Naive thymus-derived CD8-positive, alpha-beta T cell (primary cell): ENCODE measurements at regions not wholly inside any gene's neighbourhood (a gene's known extent, or its start where the extent isn't known, plus 50 kb on each side); places are given as distances from the start of the nearest gene placed in this dataset.

Experiments
- ATAC-seq, 2 donors: fragments of 150-1000 bp; cut with Tn5 transposase in 1 of 2; sonication (Bioruptor Pico), chemical (Tn5 transposase) in 1 of 2; 1 replicate in 1 of 2; 2 replicates in 1 of 2; pipeline ENCODE4 v1.10.0; 2021; ENCODE audit warnings: mild to moderate bottlenecking in 2 of 2, moderate library complexity in 2 of 2
- POLR2A ChIA-PET: fragments of 350-600 bp; sonication (Branson Sonifier 250); formaldehyde crosslinking; loops from one replicate; lab custom pipeline; 2021; ENCODE audit warnings: antibody characterized with exemption; lab: Charles Lee
- DNase-seq, 10 donors: peaks; one replicate each; pipeline versions ENCODE4 v3.0.0 to v3.0.0-alpha.2; 2020 to 2022
- H3K27ac Mint-ChIP-seq, 10 donors: one replicate each; pipeline ENCODE4 v1.8.0; 2020 to 2022; ENCODE audit warnings: mild to moderate bottlenecking in 10 of 10, mixed read lengths in 10 of 10, moderate library complexity in 4 of 10, inconsistent platforms in 1 of 10
- H3K27me3 Mint-ChIP-seq, 5 donors: one replicate each; pipeline ENCODE4 v1.8.0; 2021 to 2022; ENCODE audit warnings: mixed read lengths in 5 of 5
- H3K36me3 Mint-ChIP-seq, 3 donors: one replicate each; pipeline ENCODE4 v1.8.0; 2020 to 2022; ENCODE audit warnings: mixed read lengths in 3 of 3, mild to moderate bottlenecking in 2 of 3, inconsistent platforms in 1 of 3
- H3K4me1 Mint-ChIP-seq, 4 donors: one replicate each; pipeline ENCODE4 v1.8.0; 2021 to 2022; ENCODE audit warnings: mixed read lengths in 4 of 4
- H3K4me3 Mint-ChIP-seq, 10 donors: one replicate each; pipeline ENCODE4 v1.8.0; 2020 to 2022; ENCODE audit warnings: mild to moderate bottlenecking in 10 of 10, mixed read lengths in 10 of 10, moderate library complexity in 6 of 10, inconsistent platforms in 1 of 10
- H3K9me3 Mint-ChIP-seq, 9 donors: one replicate each; pipeline ENCODE4 v1.8.0; 2020 to 2022; ENCODE audit warnings: mixed read lengths in 9 of 9, mild to moderate bottlenecking in 3 of 9, inconsistent platforms in 1 of 9, moderate library complexity in 1 of 9

GRCh38 chr10:108592956-108593355 lies 1330.4 kb downstream of the XPNPEP1 start:
- Mint-ChIP-seq H3K9me3 (peaks cover 0 to 18% (median 2%) of the 10 kb centered on the region in 9 donors), H3K36me3 (no peaks in the 10 kb centered on the region), H3K4me1 (no peaks in the 10 kb centered on the region), H3K27me3 (peaks cover 0 to 3% (median 0%) of the 10 kb centered on the region in 5 donors), H3K4me3 (no peak overlapping the region), H3K27ac (no peak overlapping the region)
- POLR2A ChIA-PET: no interaction called here
- DNase-seq: no peak
- no peak for ATAC-seq

- H3K36me3 Mint-ChIP-seq: no peaks in the 10 kb centered on the region
- no peak for ATAC-seq
Observed at GRCh38 chr10:108591417-108591816, 1331.9 kb downstream of the XPNPEP1 start.

GRCh38 chr10:108586424-108586823 lies 1336.9 kb downstream of the XPNPEP1 start:
- ATAC-seq: no peak
- Mint-ChIP-seq H3K4me3 (no peak overlapping the region), H3K36me3 (no peaks in the 10 kb centered on the region), H3K27ac (no peak overlapping the region), H3K9me3 (peaks cover 0 to 19% (median 5%) of the 10 kb centered on the region in 9 donors), H3K4me1 (no peaks in the 10 kb centered on the region), H3K27me3 (peaks cover 0 to 3% (median 0%) of the 10 kb centered on the region in 5 donors)
- POLR2A ChIA-PET: no interaction called here
- DNase-seq: no peak

More at GRCh38 chr10:108591417-108591816, 1331.9 kb downstream of the XPNPEP1 start:
- H3K9me3 Mint-ChIP-seq: peaks cover 0 to 19% (median 4%) of the 10 kb centered on the region in 9 donors
- POLR2A ChIA-PET: no interaction called here
- H3K27me3 Mint-ChIP-seq: peaks cover 0 to 3% (median 0%) of the 10 kb centered on the region in 5 donors
- H3K27ac Mint-ChIP-seq: no peak overlapping the region
- H3K4me1 Mint-ChIP-seq: no peaks in the 10 kb centered on the region
- no peak for DNase-seq
- H3K4me3 Mint-ChIP-seq: no peak overlapping the region

- DNase-seq (no peak), ATAC-seq (no peak)
- Mint-ChIP-seq H3K36me3 (no peaks in the 10 kb centered on the region), H3K27me3 (peaks cover 0 to 1% (median 0%) of the 10 kb centered on the region in 5 donors), H3K9me3 (peaks cover 0 to 26% (median 6%) of the 10 kb centered on the region in 9 donors), H3K27ac (no peak overlapping the region), H3K4me3 (no peak overlapping the region), H3K4me1 (no peaks in the 10 kb centered on the region)
- POLR2A ChIA-PET: no interaction called here
Observed at GRCh38 chr10:108583877-108584276, 1339.4 kb downstream of the XPNPEP1 start.

GRCh38 chr10:108582888-108583287 lies 1340.4 kb downstream of the XPNPEP1 start:
- DNase-seq: no peak
- Mint-ChIP-seq H3K4me3 (no peak overlapping the region), H3K27me3 (no peaks in the 10 kb centered on the region)

GRCh38 chr10:108582387-108582786 lies 1340.9 kb downstream of the XPNPEP1 start:
- Mint-ChIP-seq H3K4me3 (no peak overlapping the region), H3K36me3 (no peaks in the 10 kb centered on the region), H3K9me3 (peaks cover 0 to 26% (median 3%) of the 10 kb centered on the region in 9 donors), H3K27ac (no peak overlapping the region), H3K27me3 (no peaks in the 10 kb centered on the region), H3K4me1 (no peaks in the 10 kb centered on the region)
- POLR2A ChIA-PET: no interaction called here
- DNase-seq (no peak), ATAC-seq (no peak)

More at GRCh38 chr10:108582888-108583287, 1340.4 kb downstream of the XPNPEP1 start:
- ATAC-seq: no peak
- no peak overlapping the region for H3K27ac Mint-ChIP-seq
- peaks cover 0 to 26% (median 3%) of the 10 kb centered on the region in 9 donors for H3K9me3 Mint-ChIP-seq
- no peaks in the 10 kb centered on the region for H3K36me3 Mint-ChIP-seq
- H3K4me1 Mint-ChIP-seq: no peaks in the 10 kb centered on the region
- POLR2A ChIA-PET: no interaction called here

- Mint-ChIP-seq H3K27me3 (no peaks in the 10 kb centered on the region), H3K36me3 (no peaks in the 10 kb centered on the region), H3K4me1 (no peaks in the 10 kb centered on the region), H3K27ac (no peak overlapping the region), H3K4me3 (no peak overlapping the region), H3K9me3 (peaks cover 0 to 26% (median 2%) of the 10 kb centered on the region in 9 donors)
- ATAC-seq: no peak
- POLR2A ChIA-PET: no interaction called here
- no peak for DNase-seq
Observed at GRCh38 chr10:108578258-108578657, 1345.1 kb downstream of the XPNPEP1 start.

GRCh38 chr10:108574233-108574632 lies 1349.1 kb downstream of the XPNPEP1 start:
- H3K4me1 Mint-ChIP-seq: no peaks in the 10 kb centered on the region
- DNase-seq: no peak
- no peaks in the 10 kb centered on the region for H3K36me3 Mint-ChIP-seq
- ATAC-seq: no peak
- H3K27ac Mint-ChIP-seq: no peak overlapping the region
- POLR2A ChIA-PET: no interaction called here
- no peak overlapping the region for H3K4me3 Mint-ChIP-seq
- peaks cover 0 to 23% (median 2%) of the 10 kb centered on the region in 9 donors for H3K9me3 Mint-ChIP-seq
- no peaks in the 10 kb centered on the region for H3K27me3 Mint-ChIP-seq

GRCh38 chr10:108568824-108569223 lies 1354.5 kb downstream of the XPNPEP1 start:
- Mint-ChIP-seq H3K27ac (no peak overlapping the region), H3K27me3 (no peaks in the 10 kb centered on the region), H3K4me1 (no peaks in the 10 kb centered on the region), H3K9me3 (peaks cover 0 to 24% (median 5%) of the 10 kb centered on the region in 9 donors), H3K4me3 (no peak overlapping the region), H3K36me3 (no peaks in the 10 kb centered on the region)
- no peak for DNase-seq
- ATAC-seq: no peak
- POLR2A ChIA-PET: no interaction called here

- Mint-ChIP-seq H3K4me3 (no peak overlapping the region), H3K27me3 (no peaks in the 10 kb centered on the region), H3K4me1 (no peaks in the 10 kb centered on the region), H3K36me3 (no peaks in the 10 kb centered on the region), H3K27ac (no peak overlapping the region), H3K9me3 (peaks cover 0 to 24% (median 5%) of the 10 kb centered on the region in 9 donors)
- DNase-seq: no peak
- POLR2A ChIA-PET: no interaction called here
- ATAC-seq: no peak
Observed at GRCh38 chr10:108567899-108568752, 1355.2 kb downstream of the XPNPEP1 start.

GRCh38 chr10:108566316-108567107 lies 1356.8 kb downstream of the XPNPEP1 start:
- POLR2A ChIA-PET: no interaction called here
- ATAC-seq (no peak), DNase-seq (no peak)
- Mint-ChIP-seq H3K27me3 (no peaks in the 10 kb centered on the region), H3K9me3 (peaks cover 0 to 16% (median 3%) of the 10 kb centered on the region in 9 donors), H3K4me3 (no peak overlapping the region), H3K4me1 (no peaks in the 10 kb centered on the region), H3K36me3 (no peaks in the 10 kb centered on the region), H3K27ac (no peak overlapping the region)

- H3K4me1 Mint-ChIP-seq: no peaks in the 10 kb centered on the region
- H3K9me3 Mint-ChIP-seq: peaks cover 0 to 5% (median 0%) of the 10 kb centered on the region in 9 donors
- DNase-seq (no peak), ATAC-seq (no peak)
- H3K27ac Mint-ChIP-seq: no peak overlapping the region
- H3K27me3 Mint-ChIP-seq: no peaks in the 10 kb centered on the region
- H3K4me3 Mint-ChIP-seq: no peak overlapping the region
- POLR2A ChIA-PET: no interaction called here
- no peaks in the 10 kb centered on the region for H3K36me3 Mint-ChIP-seq
Observed at GRCh38 chr10:108562105-108562504, 1361.2 kb downstream of the XPNPEP1 start.

- POLR2A ChIA-PET: no interaction called here
- Mint-ChIP-seq H3K4me3 (no peak overlapping the region), H3K4me1 (no peaks in the 10 kb centered on the region), H3K27ac (no peak overlapping the region), H3K27me3 (no peaks in the 10 kb centered on the region), H3K36me3 (no peaks in the 10 kb centered on the region), H3K9me3 (peaks cover 0 to 6% (median 0%) of the 10 kb centered on the region in 9 donors)
- ATAC-seq (no peak), DNase-seq (no peak)
Observed at GRCh38 chr10:108561649-108562048, 1361.7 kb downstream of the XPNPEP1 start.
